H9 (cell line): ENCODE measurements at regions not wholly inside any gene's neighbourhood (a gene's known extent, or its start where the extent isn't known, plus 50 kb on each side); places are given as distances from the start of the nearest gene placed in this dataset.

ENCODE experiments used
- DNase-seq: peaks from one replicate; pipeline ENCODE4 v3.0.0-alpha.2; 2017
- H2AFZ ChIP-seq: one replicate; pipeline ENCODE4 v1.6.1; 2013; ENCODE audit warnings: mild to moderate bottlenecking, low read length, control low read depth, moderate library complexity
- H2AK5ac ChIP-seq: 2 replicates; pipeline ENCODE4 v1.6.1; 2013; ENCODE audit warnings: low read length, control low read depth, mixed read lengths; ENCODE audit not compliant: insufficient read length
- H2BK120ac ChIP-seq: one replicate; pipeline ENCODE4 v1.6.1; 2013; ENCODE audit warnings: low read depth, mild to moderate bottlenecking, low read length, control low read depth, inconsistent platforms; ENCODE audit not compliant: poor library complexity, severe bottlenecking
- H2BK12ac ChIP-seq: 2 replicates; pipeline ENCODE4 v1.6.1; 2013; ENCODE audit warnings: low read length, control low read depth, mixed read lengths, low read depth; ENCODE audit not compliant: insufficient read length
- H2BK15ac ChIP-seq: 2 replicates; pipeline ENCODE4 v1.6.1; 2013; ENCODE audit warnings: low read depth, low read length, control low read depth
- H2BK20ac ChIP-seq: one replicate; pipeline ENCODE4 v1.6.1; 2013; ENCODE audit warnings: low read depth, mild to moderate bottlenecking, low read length, control low read depth, inconsistent platforms; ENCODE audit not compliant: poor library complexity, severe bottlenecking
- H2BK5ac ChIP-seq: 2 replicates; pipeline ENCODE4 v1.6.1; 2013; ENCODE audit warnings: low read length, control low read depth, mixed read lengths; ENCODE audit not compliant: insufficient read length
- H3K14ac ChIP-seq: 2 replicates; pipeline ENCODE4 v1.6.1; 2013; ENCODE audit warnings: low read length, control low read depth; ENCODE audit not compliant: insufficient read depth
- H3K18ac ChIP-seq: 2 replicates; pipeline ENCODE4 v1.6.1; 2013; ENCODE audit warnings: low read depth, mild to moderate bottlenecking, mixed read lengths, low read length, control low read depth; ENCODE audit not compliant: insufficient read length
- H3K23ac ChIP-seq: 2 replicates; pipeline ENCODE4 v1.6.1; 2013; ENCODE audit warnings: low read length, control low read depth, mixed read lengths, low read depth; ENCODE audit not compliant: insufficient read length
- H3K23me2 ChIP-seq: 2 replicates; pipeline ENCODE4 v1.6.1; 2013; ENCODE audit warnings: low read depth, mild to moderate bottlenecking, mixed read lengths, low read length, control low read depth; ENCODE audit not compliant: insufficient read length, poor library complexity, severe bottlenecking
- H3K27ac ChIP-seq: 2 replicates; pipeline ENCODE4 v1.5.1; 2013; ENCODE audit warnings: low read length, control low read depth, mixed read lengths, low read depth; ENCODE audit not compliant: insufficient read length
- H3K27me3 ChIP-seq: 2 replicates; pipeline ENCODE4 v1.6.1; 2013; ENCODE audit warnings: low read length, control low read depth, inconsistent platforms; ENCODE audit not compliant: insufficient read depth
- H3K4ac ChIP-seq: 2 replicates; pipeline ENCODE4 v1.6.1; 2013; ENCODE audit warnings: low read depth, mild to moderate bottlenecking, control low read depth, inconsistent platforms, low read length, moderate library complexity
- H3K4me1 ChIP-seq: 2 replicates; pipeline ENCODE4 v1.6.1; 2013; ENCODE audit warnings: low read length, control low read depth, inconsistent platforms; ENCODE audit not compliant: insufficient read depth
- H3K4me2 ChIP-seq: 2 replicates; pipeline ENCODE4 v1.6.1; 2013; ENCODE audit warnings: low read length, control low read depth, mixed read lengths; ENCODE audit not compliant: insufficient read length, insufficient read depth
- H3K56ac ChIP-seq: 2 replicates; pipeline ENCODE4 v1.6.1; 2013; ENCODE audit warnings: low read depth, mild to moderate bottlenecking, mixed read lengths, low read length, control low read depth; ENCODE audit not compliant: insufficient read length
- H3K79me1 ChIP-seq: 2 replicates; pipeline ENCODE4 v1.6.1; 2013; ENCODE audit warnings: low read depth, mild to moderate bottlenecking, moderate library complexity, low read length, control low read depth, inconsistent platforms; ENCODE audit not compliant: insufficient read depth, poor library complexity, severe bottlenecking
- H3K79me2 ChIP-seq: 2 replicates; pipeline ENCODE4 v1.6.1; 2013; ENCODE audit warnings: low read length, control low read depth, inconsistent platforms; ENCODE audit not compliant: insufficient read depth
- H3K9ac ChIP-seq: 2 replicates; pipeline ENCODE4 v1.6.1; 2013; ENCODE audit warnings: low read length, control low read depth, mixed read lengths; ENCODE audit not compliant: insufficient read length; ENCODE audit errors: extremely low read depth
- H3K9me3 ChIP-seq: one replicate; pipeline ENCODE4 v1.6.1; 2013; ENCODE audit warnings: low read depth, low read length, inconsistent platforms; ENCODE audit not compliant: control insufficient read depth
- H3T11ph ChIP-seq: one replicate; pipeline ENCODE4 v1.6.1; 2013; ENCODE audit warnings: mild to moderate bottlenecking, low read length, control low read depth, inconsistent platforms
- H4K20me1 ChIP-seq: one replicate; pipeline ENCODE4 v1.6.1; 2013; ENCODE audit not compliant: control insufficient read depth, insufficient read length, insufficient read depth
- H4K5ac ChIP-seq: 2 replicates; pipeline ENCODE4 v1.6.1; 2013; ENCODE audit warnings: low read depth, mild to moderate bottlenecking, mixed read lengths, low read length, control low read depth; ENCODE audit not compliant: insufficient read length
- H4K8ac ChIP-seq: replicated peaks from 2 replicates; pipeline ENCODE4 v1.6.1; 2013; ENCODE audit warnings: low read length, control low read depth, mixed read lengths, low read depth; ENCODE audit not compliant: insufficient read length
- H4K91ac ChIP-seq: 2 replicates; pipeline ENCODE4 v1.6.1; 2013; ENCODE audit warnings: low read depth, mild to moderate bottlenecking, moderate library complexity, mixed read lengths, low read length, control low read depth; ENCODE audit not compliant: insufficient read length
- H3K27ac Mint-ChIP-seq, 3 experiments: 2 replicates in 2 of 3; 3 replicates in 1 of 3; pipeline ENCODE4 v1.8.0; 2020 to 2021; ENCODE audit warnings: mixed read lengths in 3 of 3, mild to moderate bottlenecking in 1 of 3, moderate library complexity in 1 of 3
- H3K27me3 Mint-ChIP-seq: 2 replicates; pipeline ENCODE4 v1.8.0; 2021; ENCODE audit warnings: low read depth, mild to moderate bottlenecking, moderate library complexity, mixed read lengths
- H3K36me3 Mint-ChIP-seq, 3 experiments: 2 replicates in 2 of 3; 3 replicates in 1 of 3; pipeline ENCODE4 v1.8.0; 2020 to 2021; ENCODE audit warnings: low read depth in 3 of 3, mixed read lengths in 3 of 3; ENCODE audit not compliant: insufficient read depth in 1 of 3
- H3K4me1 Mint-ChIP-seq, 2 experiments: 2 replicates each; pipeline ENCODE4 v1.8.0; 2020; ENCODE audit warnings: mixed read lengths in 2 of 2
- H3K4me3 Mint-ChIP-seq, 2 experiments: 2 replicates in 1 of 2; 3 replicates in 1 of 2; pipeline ENCODE4 v1.8.0; 2020 to 2021; ENCODE audit warnings: mild to moderate bottlenecking in 2 of 2, mixed read lengths in 2 of 2, moderate library complexity in 1 of 2
- H3K9me3 Mint-ChIP-seq, 2 experiments: 2 replicates in 1 of 2; 3 replicates in 1 of 2; pipeline ENCODE4 v1.8.0; 2020; ENCODE audit warnings: mild to moderate bottlenecking in 2 of 2, mixed read lengths in 2 of 2, moderate library complexity in 1 of 2
- CTCF ChIP-seq: fragments of 200-600 bp; sonication (generic); conservative IDR thresholded peaks from 3 replicates; pipeline ENCODE4 v1.8.0; 2021; ENCODE audit warnings: antibody characterized with exemption, mild to moderate bottlenecking
- WGBS: extraction: QIAGEN DNeasy Blood & Tissue Kit; methylation state at CpG from one replicate; pipeline ENCODE4 v1.1.7; 2013; ENCODE audit warnings: missing lambda C conversion rate, low lambda C conversion rate, mixed read lengths; ENCODE audit not compliant: insufficient read length; ENCODE audit errors: extremely low coverage; 5-methylcytosine and 5-hydroxymethylcytosine counted together

- H3K27me3 ChIP-seq: no peaks in the 10 kb centered on the region
- H3K23ac ChIP-seq: no peak overlapping the region
- H2BK12ac ChIP-seq: no peak overlapping the region
- no peak overlapping the region for H3K9ac ChIP-seq
- H2BK15ac ChIP-seq: no peak overlapping the region
- no peaks in the 10 kb centered on the region for H3K4me1 ChIP-seq
- TF ChIP-seq CTCF: no peak
- H3K4ac ChIP-seq: no peak overlapping the region
- Mint-ChIP-seq H3K36me3 (no peaks in the 10 kb centered on the region), H3K27ac (no peak overlapping the region), H3K27me3 (peaks cover 12% of the 10 kb centered on the region), H3K4me3 (no peak overlapping the region), H3K9me3 (no peaks in the 10 kb centered on the region), H3K4me1 (no peaks in the 10 kb centered on the region)
- H3K23me2 ChIP-seq: no peaks in the 10 kb centered on the region
- H3K79me2 ChIP-seq: no peaks in the 10 kb centered on the region; the same call in 1 of the 2 replicates
- H3T11ph ChIP-seq: no peak overlapping the region
- no peak overlapping the region for H4K8ac ChIP-seq
- no peak for DNase-seq
- no CpG with 5 or more reads among the region's 6 CpGs for WGBS
- no peak overlapping the region for H4K5ac ChIP-seq
- H3K27ac ChIP-seq: no peak overlapping the region
- no peaks in the 10 kb centered on the region for H3K9me3 ChIP-seq
- H2AFZ ChIP-seq: no peak overlapping the region
- H3K79me1 ChIP-seq: no peaks in the 10 kb centered on the region
- H2AK5ac ChIP-seq: no peak overlapping the region
- H3K56ac ChIP-seq: no peak overlapping the region
- H2BK5ac ChIP-seq: no peak overlapping the region
- H3K18ac ChIP-seq: no peak overlapping the region
- H4K20me1 ChIP-seq: no peaks in the 10 kb centered on the region
- H3K14ac ChIP-seq: no peak overlapping the region
- H2BK20ac ChIP-seq: no peak overlapping the region
- no peak overlapping the region for H4K91ac ChIP-seq
- H3K4me2 ChIP-seq: no peak overlapping the region
- no peak overlapping the region for H2BK120ac ChIP-seq
Measured at GRCh38 chr1:232687304-232687703, 57.4 kb upstream of the SIPA1L2 start.
